ENCODE measurements at regions not wholly inside any gene's neighbourhood (a gene's known extent, or its start where the extent isn't known, plus 50 kb on each side); places are given as distances from the start of the nearest gene placed in this dataset.

DNA sequence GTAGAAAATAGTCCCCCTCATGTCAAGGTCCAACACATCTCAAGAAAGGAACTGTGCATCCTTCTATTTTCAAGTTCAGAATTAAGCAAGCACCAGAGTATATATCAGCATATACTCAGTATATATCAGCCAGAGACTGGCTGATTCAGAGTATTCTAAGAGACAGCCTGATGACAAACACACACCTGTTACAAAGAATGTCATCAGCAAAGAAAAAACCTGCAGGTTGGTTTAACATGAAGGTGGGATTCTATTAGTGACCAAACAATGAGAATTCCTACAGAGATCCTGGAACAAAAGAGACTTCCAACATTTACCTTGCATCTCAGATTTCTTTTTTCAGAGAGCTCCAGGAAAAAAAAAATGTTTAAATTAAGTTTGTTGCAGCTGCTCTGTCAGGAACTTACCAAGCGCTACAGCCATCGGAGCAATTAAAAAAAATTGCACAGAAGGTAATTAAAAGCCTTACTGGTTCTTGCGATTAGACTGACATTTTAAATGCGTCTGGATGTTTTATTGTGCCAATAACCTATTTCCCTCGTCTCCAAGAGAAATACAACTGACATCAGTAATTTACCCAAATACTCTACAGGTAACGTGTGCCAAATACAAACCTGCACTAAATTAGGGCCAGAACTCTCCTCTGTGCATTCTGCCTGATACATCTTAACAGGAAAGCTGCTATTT is 218.1 kb downstream of the HNMT start:
- Histone ChIP-seq H3K4me3 (ENCODE audit: low read depth, low read length, poor library complexity, severe bottlenecking) (no peak overlapping the region), H3K9me3 (ENCODE audit: low read length) (no peaks in the 10 kb centered on the region), H2AFZ (ENCODE audit: low read length) (no peak overlapping the region), H3K9ac (ENCODE audit: low read length) (no peak overlapping the region), H4K20me1 (ENCODE audit: insufficient read depth, low read length) (no peaks in the 10 kb centered on the region), H3K27me3 (ENCODE audit: insufficient read depth, low read length) (no peaks in the 10 kb centered on the region), H3F3A (ENCODE audit: insufficient read depth, low read length) (no peaks in the 10 kb centered on the region), H3K79me2 (ENCODE audit: insufficient read depth, low read length) (no peaks in the 10 kb centered on the region), H3K27ac (ENCODE audit: low read depth, low read length, poor library complexity, severe bottlenecking) (no peak overlapping the region), H3K4me1 (ENCODE audit: insufficient read depth, low read length, severe bottlenecking) (no peaks in the 10 kb centered on the region), H3K4me2 (ENCODE audit: low read length) (no peak overlapping the region), H3K36me3 (ENCODE audit: insufficient read depth, low read length) (no peaks in the 10 kb centered on the region), H3K9me2 (ENCODE audit: low read depth, low read length) (no peaks in the 10 kb centered on the region)
- no peak for TF ChIP-seq EZH2 (IDR thresholded peaks at IDR 0.05; ENCODE audit: borderline replicate concordance, low read length)
- TF ChIP-seq, protein P1, sequence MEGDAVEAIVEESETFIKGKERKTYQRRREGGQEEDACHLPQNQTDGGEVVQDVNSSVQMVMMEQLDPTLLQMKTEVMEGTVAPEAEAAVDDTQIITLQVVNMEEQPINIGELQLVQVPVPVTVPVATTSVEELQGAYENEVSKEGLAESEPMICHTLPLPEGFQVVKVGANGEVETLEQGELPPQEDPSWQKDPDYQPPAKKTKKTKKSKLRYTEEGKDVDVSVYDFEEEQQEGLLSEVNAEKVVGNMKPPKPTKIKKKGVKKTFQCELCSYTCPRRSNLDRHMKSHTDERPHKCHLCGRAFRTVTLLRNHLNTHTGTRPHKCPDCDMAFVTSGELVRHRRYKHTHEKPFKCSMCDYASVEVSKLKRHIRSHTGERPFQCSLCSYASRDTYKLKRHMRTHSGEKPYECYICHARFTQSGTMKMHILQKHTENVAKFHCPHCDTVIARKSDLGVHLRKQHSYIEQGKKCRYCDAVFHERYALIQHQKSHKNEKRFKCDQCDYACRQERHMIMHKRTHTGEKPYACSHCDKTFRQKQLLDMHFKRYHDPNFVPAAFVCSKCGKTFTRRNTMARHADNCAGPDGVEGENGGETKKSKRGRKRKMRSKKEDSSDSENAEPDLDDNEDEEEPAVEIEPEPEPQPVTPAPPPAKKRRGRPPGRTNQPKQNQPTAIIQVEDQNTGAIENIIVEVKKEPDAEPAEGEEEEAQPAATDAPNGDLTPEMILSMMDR (IDR thresholded peaks at IDR 0.05; ENCODE audit: low read length), result no peak

DNA sequence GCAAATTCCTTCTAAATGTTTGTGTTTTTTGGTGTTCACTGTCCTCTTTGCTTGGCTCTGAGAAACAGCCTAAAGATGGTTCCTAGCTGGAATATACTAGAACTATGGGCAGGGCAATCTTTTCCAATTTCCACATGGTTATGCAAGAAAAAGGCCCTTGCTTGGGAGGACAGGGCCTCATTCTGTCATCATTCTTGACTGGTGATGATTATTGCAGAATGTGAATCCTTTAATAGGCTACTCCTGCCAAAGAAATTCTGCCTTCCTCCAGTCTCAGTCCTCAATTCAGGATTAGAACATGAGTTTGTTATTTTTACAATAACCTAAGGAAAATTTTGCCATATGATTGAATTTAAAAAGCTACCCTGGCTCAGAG is 218.7 kb downstream of the HNMT start:
- Histone ChIP-seq H3K36me3 (ENCODE audit: insufficient read depth, low read length) (no peaks in the 10 kb centered on the region), H3K79me2 (ENCODE audit: insufficient read depth, low read length) (no peaks in the 10 kb centered on the region), H3K9me2 (ENCODE audit: low read depth, low read length) (no peaks in the 10 kb centered on the region), H3F3A (ENCODE audit: insufficient read depth, low read length) (no peaks in the 10 kb centered on the region), H3K27me3 (ENCODE audit: insufficient read depth, low read length) (no peaks in the 10 kb centered on the region), H3K4me3 (ENCODE audit: low read depth, low read length, poor library complexity, severe bottlenecking) (no peak overlapping the region), H3K9me3 (ENCODE audit: low read length) (no peaks in the 10 kb centered on the region), H3K27ac (ENCODE audit: low read depth, low read length, poor library complexity, severe bottlenecking) (no peak overlapping the region), H3K9ac (ENCODE audit: low read length) (no peak overlapping the region), H3K4me1 (ENCODE audit: insufficient read depth, low read length, severe bottlenecking) (no peaks in the 10 kb centered on the region), H3K4me2 (ENCODE audit: low read length) (no peak overlapping the region), H4K20me1 (ENCODE audit: insufficient read depth, low read length) (no peaks in the 10 kb centered on the region), H2AFZ (ENCODE audit: low read length) (no peak overlapping the region)
- TF ChIP-seq, protein P1 (IDR thresholded peaks at IDR 0.05; ENCODE audit: low read length), result no peak

DNA sequence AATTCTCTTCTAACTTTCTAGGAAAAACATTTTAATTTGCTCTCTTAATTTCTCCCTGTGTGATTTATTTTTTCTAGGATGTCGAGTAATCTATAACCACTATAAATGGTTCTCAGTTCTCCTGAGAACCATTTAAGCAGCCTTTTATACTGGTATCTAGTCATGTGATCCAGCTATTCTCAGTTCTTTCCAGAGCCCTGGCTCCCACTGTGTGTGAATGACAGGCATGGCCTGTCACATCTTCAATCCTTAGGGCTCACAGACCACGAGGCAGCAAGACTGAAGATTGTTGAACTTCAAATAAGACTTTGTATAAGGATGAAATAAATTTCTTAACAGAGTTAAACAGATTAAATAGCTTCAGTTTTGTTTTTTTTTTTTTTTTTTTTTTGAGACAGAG is 219.4 kb downstream of the HNMT start:
- Histone ChIP-seq H3K27ac (ENCODE audit: low read depth, low read length, poor library complexity, severe bottlenecking) (no peak overlapping the region), H3K79me2 (ENCODE audit: insufficient read depth, low read length) (no peaks in the 10 kb centered on the region), H3K4me1 (ENCODE audit: insufficient read depth, low read length, severe bottlenecking) (no peaks in the 10 kb centered on the region)

More for the DNA sequence above, 219.4 kb downstream of the HNMT start:
- Histone ChIP-seq H3K27me3 (ENCODE audit: insufficient read depth, low read length) (no peaks in the 10 kb centered on the region), H3K4me3 (ENCODE audit: low read depth, low read length, poor library complexity, severe bottlenecking) (no peak overlapping the region), H3K4me2 (ENCODE audit: low read length) (no peak overlapping the region), H4K20me1 (ENCODE audit: insufficient read depth, low read length) (no peaks in the 10 kb centered on the region), H2AFZ (ENCODE audit: low read length) (no peak overlapping the region), H3F3A (ENCODE audit: insufficient read depth, low read length) (no peaks in the 10 kb centered on the region), H3K9me3 (ENCODE audit: low read length) (no peaks in the 10 kb centered on the region), H3K36me3 (ENCODE audit: insufficient read depth, low read length) (no peaks in the 10 kb centered on the region), H3K9me2 (ENCODE audit: low read depth, low read length) (no peaks in the 10 kb centered on the region), H3K9ac (ENCODE audit: low read length) (no peak overlapping the region)
- no peak for TF ChIP-seq EZH2 (IDR thresholded peaks at IDR 0.05; ENCODE audit: borderline replicate concordance, low read length)
- TF ChIP-seq, protein P1 (IDR thresholded peaks at IDR 0.05; ENCODE audit: low read length), result no peak
